ENCODE measurements at regions not wholly inside any gene's neighbourhood (a gene's known extent, or its start where the extent isn't known, plus 50 kb on each side); places are given as distances from the start of the nearest gene placed in this dataset.

- Mint-ChIP-seq H3K27ac (no peak overlapping the region), H3K36me3 (ENCODE audit: low read depth) (no peaks in the 10 kb centered on the region), H3K4me1 (ENCODE audit: low read depth) (no peaks in the 10 kb centered on the region), H3K4me3 (no peak overlapping the region), H3K27me3 (ENCODE audit: insufficient read depth) (no peaks in the 10 kb centered on the region), H3K9me3 (peaks cover 15% of the 10 kb centered on the region; the same call in 1 of the 2 replicates)
- no peak for TF ChIP-seq CTCF (IDR thresholded peaks at IDR 0.05)
- no peak for DNase-seq
Observed at GRCh38 chr1:96087719-96088118, 633.9 kb upstream of the PTBP2 start.

- Mint-ChIP-seq H3K9me3 (peaks cover 10% of the 10 kb centered on the region), H3K36me3 (ENCODE audit: low read depth) (no peaks in the 10 kb centered on the region), H3K4me1 (ENCODE audit: low read depth) (no peaks in the 10 kb centered on the region), H3K27ac (no peak overlapping the region), H3K27me3 (ENCODE audit: insufficient read depth) (no peaks in the 10 kb centered on the region), H3K4me3 (no peak overlapping the region)
- no peak for DNase-seq
- TF ChIP-seq CTCF (IDR thresholded peaks at IDR 0.05): no peak
Observed at GRCh38 chr1:96090134-96090533, 631.5 kb upstream of the PTBP2 start.

- Mint-ChIP-seq H3K27me3 (ENCODE audit: insufficient read depth) (no peaks in the 10 kb centered on the region), H3K27ac (no peak overlapping the region), H3K9me3 (peaks cover 19% of the 10 kb centered on the region), H3K36me3 (ENCODE audit: low read depth) (no peaks in the 10 kb centered on the region), H3K4me3 (no peak overlapping the region), H3K4me1 (ENCODE audit: low read depth) (no peaks in the 10 kb centered on the region)
- no peak for TF ChIP-seq CTCF (IDR thresholded peaks at IDR 0.05)
- DNase-seq: no peak
Observed at GRCh38 chr1:96095849-96096612, 625.6 kb upstream of the PTBP2 start.

- Mint-ChIP-seq H3K36me3 (ENCODE audit: low read depth) (no peaks in the 10 kb centered on the region), H3K4me3 (no peak overlapping the region), H3K9me3 (peaks cover 21% of the 10 kb centered on the region), H3K4me1 (ENCODE audit: low read depth) (no peaks in the 10 kb centered on the region), H3K27ac (no peak overlapping the region), H3K27me3 (ENCODE audit: insufficient read depth) (no peaks in the 10 kb centered on the region)
- DNase-seq: no peak
- TF ChIP-seq CTCF (IDR thresholded peaks at IDR 0.05): no peak
Observed at GRCh38 chr1:96096613-96097321, 624.8 kb upstream of the PTBP2 start.

GRCh38 chr1:96104506-96104905 is 617.1 kb upstream of the PTBP2 start:
- Mint-ChIP-seq H3K4me1 (ENCODE audit: low read depth) (no peaks in the 10 kb centered on the region), H3K36me3 (ENCODE audit: low read depth) (no peaks in the 10 kb centered on the region), H3K27me3 (ENCODE audit: insufficient read depth) (no peaks in the 10 kb centered on the region), H3K4me3 (no peak overlapping the region), H3K27ac (no peak overlapping the region), H3K9me3 (peaks cover 22% of the 10 kb centered on the region)
- no peak for DNase-seq
- no peak for TF ChIP-seq CTCF (IDR thresholded peaks at IDR 0.05)
